ENCODE measurements at regions not wholly inside any gene's neighbourhood (a gene's known extent, or its start where the extent isn't known, plus 50 kb on each side); places are given as distances from the start of the nearest gene placed in this dataset.
A peak's percentile ranks its signal among the peaks of the same experiment; 100 is the strongest.

DNA sequence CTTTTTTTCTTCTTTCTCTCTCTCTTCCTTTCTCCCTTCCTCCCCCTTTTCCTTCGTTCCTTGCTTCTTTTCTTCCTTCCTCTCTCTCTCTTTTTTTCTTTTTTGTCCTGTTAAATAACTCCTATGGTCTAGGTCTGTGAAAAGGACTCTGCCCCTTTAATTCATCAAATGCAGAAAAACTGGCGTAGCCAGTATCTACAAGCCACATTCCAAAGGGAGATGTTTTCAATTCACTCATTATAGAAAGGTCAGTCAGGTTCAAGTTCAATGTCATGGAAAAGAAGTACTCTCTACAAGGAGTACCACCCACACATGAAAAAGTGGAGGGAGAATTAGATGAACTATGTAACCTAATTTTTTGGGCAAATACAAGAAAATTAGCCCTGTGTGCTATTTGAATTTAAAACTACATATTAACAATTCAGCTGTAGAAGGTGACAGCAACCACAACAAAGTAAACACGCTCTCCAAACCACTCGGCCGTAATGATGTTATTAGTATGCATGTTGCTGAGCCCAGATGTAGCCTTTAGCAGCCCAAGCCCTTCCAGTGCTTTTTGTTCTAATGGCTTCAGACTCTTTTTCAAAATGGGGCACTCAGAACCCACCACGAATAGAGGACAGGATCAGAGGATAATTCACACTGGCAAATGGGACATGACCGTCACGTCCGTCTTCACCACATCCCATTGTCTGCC is 735.4 kb upstream of the FANCL start:
- DNase-seq (ENCODE audit: low read depth in 1 of 2, low spot score in 1 of 2) = no peak
- H3K4me3 ChIP-seq = no peak overlapping the region
- H3K9me3 ChIP-seq (ENCODE audit: low read depth) = no peaks in the 10 kb centered on the region
- no peaks in the 10 kb centered on the region for H3K27me3 ChIP-seq
- H3K36me3 ChIP-seq = no peaks in the 10 kb centered on the region
- no peak overlapping the region for H3K27ac ChIP-seq
- TF ChIP-seq, protein P1, sequence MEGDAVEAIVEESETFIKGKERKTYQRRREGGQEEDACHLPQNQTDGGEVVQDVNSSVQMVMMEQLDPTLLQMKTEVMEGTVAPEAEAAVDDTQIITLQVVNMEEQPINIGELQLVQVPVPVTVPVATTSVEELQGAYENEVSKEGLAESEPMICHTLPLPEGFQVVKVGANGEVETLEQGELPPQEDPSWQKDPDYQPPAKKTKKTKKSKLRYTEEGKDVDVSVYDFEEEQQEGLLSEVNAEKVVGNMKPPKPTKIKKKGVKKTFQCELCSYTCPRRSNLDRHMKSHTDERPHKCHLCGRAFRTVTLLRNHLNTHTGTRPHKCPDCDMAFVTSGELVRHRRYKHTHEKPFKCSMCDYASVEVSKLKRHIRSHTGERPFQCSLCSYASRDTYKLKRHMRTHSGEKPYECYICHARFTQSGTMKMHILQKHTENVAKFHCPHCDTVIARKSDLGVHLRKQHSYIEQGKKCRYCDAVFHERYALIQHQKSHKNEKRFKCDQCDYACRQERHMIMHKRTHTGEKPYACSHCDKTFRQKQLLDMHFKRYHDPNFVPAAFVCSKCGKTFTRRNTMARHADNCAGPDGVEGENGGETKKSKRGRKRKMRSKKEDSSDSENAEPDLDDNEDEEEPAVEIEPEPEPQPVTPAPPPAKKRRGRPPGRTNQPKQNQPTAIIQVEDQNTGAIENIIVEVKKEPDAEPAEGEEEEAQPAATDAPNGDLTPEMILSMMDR (IDR thresholded peaks at IDR 0.05; ENCODE audit: low read depth, low read length) = no peak
- peaks cover 16% of the 10 kb centered on the region for H3K4me1 ChIP-seq (ENCODE audit: low read depth)

DNA sequence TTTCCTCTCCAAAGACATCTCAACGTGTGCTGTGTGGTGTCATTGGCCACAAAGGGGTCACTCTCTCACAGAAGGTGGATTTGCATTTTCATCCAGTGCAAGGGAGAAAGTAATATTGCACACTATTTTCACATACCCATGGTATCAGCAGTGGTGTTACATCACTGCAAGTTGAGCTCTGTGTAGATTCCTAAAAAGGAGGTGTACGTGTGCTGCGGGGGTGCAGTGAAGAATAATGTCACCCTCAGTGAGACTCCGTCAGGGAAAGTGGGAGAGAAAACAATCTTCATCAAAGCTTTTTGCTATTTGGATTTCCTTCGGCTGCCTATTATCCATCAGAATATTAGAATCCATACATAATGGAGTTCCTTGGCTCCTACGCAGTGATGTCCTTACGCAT is 733.8 kb upstream of the FANCL start:
- no peak for DNase-seq (ENCODE audit: low read depth in 1 of 2, low spot score in 1 of 2)
- no peak overlapping the region for H3K27ac ChIP-seq
- H3K27me3 ChIP-seq = no peaks in the 10 kb centered on the region
- TF ChIP-seq, protein P1 (IDR thresholded peaks at IDR 0.05; ENCODE audit: low read depth, low read length) = no peak
- peaks cover 16% of the 10 kb centered on the region for H3K4me1 ChIP-seq (ENCODE audit: low read depth)
- H3K4me3 ChIP-seq = no peak overlapping the region
- no peaks in the 10 kb centered on the region for H3K9me3 ChIP-seq (ENCODE audit: low read depth)
- no peaks in the 10 kb centered on the region for H3K36me3 ChIP-seq

GRCh38 chr2:58974426-58974825 is 733.3 kb upstream of the FANCL start:
- Histone ChIP-seq H3K4me3 (no peak overlapping the region), H3K36me3 (no peaks in the 10 kb centered on the region), H3K27me3 (no peaks in the 10 kb centered on the region), H3K27ac (no peak overlapping the region), H3K4me1 (ENCODE audit: low read depth) (peaks cover 16% of the 10 kb centered on the region), H3K9me3 (ENCODE audit: low read depth) (no peaks in the 10 kb centered on the region)
- no peak for DNase-seq (ENCODE audit: low read depth in 1 of 2, low spot score in 1 of 2)
- TF ChIP-seq, protein P1 (IDR thresholded peaks at IDR 0.05; ENCODE audit: low read depth, low read length) = no peak

- Histone ChIP-seq H3K4me3 (no peak overlapping the region), H3K27ac (no peak overlapping the region), H3K36me3 (no peaks in the 10 kb centered on the region), H3K27me3 (no peaks in the 10 kb centered on the region), H3K9me3 (ENCODE audit: low read depth) (no peaks in the 10 kb centered on the region), H3K4me1 (ENCODE audit: low read depth) (peaks cover 16% of the 10 kb centered on the region)
- TF ChIP-seq, protein P1 (IDR thresholded peaks at IDR 0.05; ENCODE audit: low read depth, low read length) = no peak
- DNase-seq (ENCODE audit: low read depth in 1 of 2, low spot score in 1 of 2) = peak in 1 of 2 donors; percentile 51
Measured at GRCh38 chr2:58973811-58974281, 732.7 kb upstream of the FANCL start.

- no peaks in the 10 kb centered on the region for H3K9me3 ChIP-seq (ENCODE audit: low read depth)
- H3K36me3 ChIP-seq = no peaks in the 10 kb centered on the region
- peaks cover 16% of the 10 kb centered on the region for H3K4me1 ChIP-seq (ENCODE audit: low read depth)
- H3K4me3 ChIP-seq = no peak overlapping the region
- no peak for DNase-seq (ENCODE audit: low read depth in 1 of 2, low spot score in 1 of 2)
- H3K27ac ChIP-seq = no peak overlapping the region
- H3K27me3 ChIP-seq = no peaks in the 10 kb centered on the region
- TF ChIP-seq, protein P1 (IDR thresholded peaks at IDR 0.05; ENCODE audit: low read depth, low read length) = no peak
Measured at GRCh38 chr2:58972737-58973136, 731.6 kb upstream of the FANCL start.
